ENCODE measurements at regions not wholly inside any gene's neighbourhood (a gene's known extent, or its start where the extent isn't known, plus 50 kb on each side); places are given as distances from the start of the nearest gene placed in this dataset.
A peak's percentile ranks its signal among the peaks of the same experiment; 100 is the strongest.

- Histone ChIP-seq H3K4me1 (no peaks in the 10 kb centered on the region), H3K27me3 (no peaks in the 10 kb centered on the region), H3K27ac (no peak overlapping the region), H3K4me3 (no peak overlapping the region), H3K9me3 (no peaks in the 10 kb centered on the region), H3K36me3 (no peaks in the 10 kb centered on the region)
- DNase-seq (ENCODE audit: low spot score in 2 of 2), result no peak
- intact Hi-C loops (cut with DNase I; ENCODE audit: low total_unique reads), result no loop called here
- TF ChIP-seq POLR2AphosphoS5 (IDR thresholded peaks at IDR 0.05) (no peak), CTCF (IDR thresholded peaks at IDR 0.05) (no peak), POLR2A (IDR thresholded peaks at IDR 0.05) (no peak)
Observed at GRCh38 chr6:71474942-71475341, 186.3 kb downstream of the OGFRL1 start.

DNA sequence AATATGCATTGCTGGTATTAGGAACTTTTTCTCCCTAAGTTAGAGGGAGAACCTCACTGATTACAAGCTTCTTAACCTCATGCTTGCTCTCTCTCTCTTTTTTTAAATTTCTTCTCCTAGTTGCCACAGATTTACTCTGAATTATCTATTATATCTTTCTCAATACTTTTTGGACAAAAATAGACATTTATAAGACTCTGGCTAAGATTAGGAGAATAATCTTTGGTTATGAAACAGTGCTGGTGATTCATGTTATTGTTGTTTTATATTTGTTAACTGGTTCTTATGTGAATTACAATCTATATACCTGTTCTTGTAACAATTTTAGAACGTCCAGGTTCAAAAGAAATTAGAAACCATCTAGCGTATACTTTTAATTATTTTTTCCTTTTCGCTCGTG lies 187.8 kb downstream of the OGFRL1 start:
- no peak for DNase-seq (ENCODE audit: low spot score in 2 of 2)
- Histone ChIP-seq H3K36me3 (no peaks in the 10 kb centered on the region), H3K9me3 (no peaks in the 10 kb centered on the region), H3K27ac (no peak overlapping the region), H3K27me3 (no peaks in the 10 kb centered on the region), H3K4me3 (no peak overlapping the region), H3K4me1 (no peaks in the 10 kb centered on the region)
- intact Hi-C loops (cut with DNase I; ENCODE audit: low total_unique reads), result no loop called here
- TF ChIP-seq CTCF (IDR thresholded peaks at IDR 0.05) (no peak), POLR2AphosphoS5 (IDR thresholded peaks at IDR 0.05) (no peak), POLR2A (IDR thresholded peaks at IDR 0.05) (no peak)

GRCh38 chr6:71476872-71477271 lies 188.3 kb downstream of the OGFRL1 start:
- Histone ChIP-seq H3K4me3 (no peak overlapping the region), H3K4me1 (no peaks in the 10 kb centered on the region), H3K27me3 (no peaks in the 10 kb centered on the region), H3K27ac (peak overlapping the region in 1 of 2 donors; percentile 23), H3K36me3 (no peaks in the 10 kb centered on the region), H3K9me3 (no peaks in the 10 kb centered on the region)
- no peak for TF ChIP-seq POLR2AphosphoS5 (IDR thresholded peaks at IDR 0.05)
- no peak for TF ChIP-seq CTCF (IDR thresholded peaks at IDR 0.05)
- no peak for TF ChIP-seq POLR2A (IDR thresholded peaks at IDR 0.05)
- no peak for DNase-seq (ENCODE audit: low spot score in 2 of 2)
- intact Hi-C loops (cut with DNase I; ENCODE audit: low total_unique reads), result no loop called here

GRCh38 chr6:71478834-71479541 lies 190.4 kb downstream of the OGFRL1 start:
- no peaks in the 10 kb centered on the region for H3K9me3 ChIP-seq
- intact Hi-C loops (cut with DNase I; ENCODE audit: low total_unique reads), result no loop called here
- no peaks in the 10 kb centered on the region for H3K36me3 ChIP-seq
- TF ChIP-seq CTCF (IDR thresholded peaks at IDR 0.05) (no peak), POLR2A (IDR thresholded peaks at IDR 0.05) (no peak), POLR2AphosphoS5 (IDR thresholded peaks at IDR 0.05) (peak in 1 of 3 donors; percentile 19)
- no peak overlapping the region for H3K4me3 ChIP-seq
- H3K27me3 ChIP-seq, result no peaks in the 10 kb centered on the region
- H3K4me1 ChIP-seq, result no peaks in the 10 kb centered on the region
- no peak for DNase-seq (ENCODE audit: low spot score in 2 of 2)
- H3K27ac ChIP-seq, result peak overlapping the region; percentile 70 to 82

DNA sequence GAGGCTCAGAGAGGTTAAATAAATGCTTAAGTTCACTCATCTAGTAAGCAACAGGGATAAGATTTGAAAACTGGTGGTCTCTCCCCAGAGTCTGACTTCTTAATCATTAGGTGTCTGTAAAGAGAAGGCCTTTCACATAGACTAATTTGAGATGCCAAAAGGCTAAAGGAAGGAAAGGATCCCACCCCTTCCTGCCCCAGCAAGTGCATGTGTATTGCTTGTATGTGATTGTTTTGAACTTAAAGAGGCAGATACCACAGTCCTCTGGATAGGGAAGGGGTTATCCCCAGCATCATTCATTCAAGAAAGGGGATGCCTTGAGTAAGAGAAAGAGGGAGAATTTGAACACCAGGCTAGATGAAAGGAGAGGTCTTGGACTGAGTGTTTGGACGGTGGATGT lies 192.0 kb downstream of the OGFRL1 start:
- no peak overlapping the region for H3K4me3 ChIP-seq
- no peaks in the 10 kb centered on the region for H3K36me3 ChIP-seq
- H3K9me3 ChIP-seq, result no peaks in the 10 kb centered on the region
- intact Hi-C loops (cut with DNase I; ENCODE audit: low total_unique reads), result no loop called here
- H3K27me3 ChIP-seq, result no peaks in the 10 kb centered on the region
- H3K27ac ChIP-seq, result peak overlapping the region; percentile 41 to 70
- TF ChIP-seq POLR2AphosphoS5 (IDR thresholded peaks at IDR 0.05) (no peak), CTCF (IDR thresholded peaks at IDR 0.05) (no peak), POLR2A (IDR thresholded peaks at IDR 0.05) (no peak)
- H3K4me1 ChIP-seq, result no peaks in the 10 kb centered on the region
- DNase-seq (ENCODE audit: low spot score in 2 of 2), result no peak

All from breast epithelium (tissue), 4 donors.